ENCODE measurements at regions not wholly inside any gene's neighbourhood (a gene's known extent, or its start where the extent isn't known, plus 50 kb on each side); places are given as distances from the start of the nearest gene placed in this dataset.
A peak's percentile ranks its signal among the peaks of the same experiment; 100 is the strongest.

GRCh38 chr6:148064406-148065134 is 278.1 kb upstream of the SASH1 start:
- no peak for FAIRE-seq
- Histone ChIP-seq H3K9me3 (ENCODE audit: control insufficient read depth in 2 of 3, insufficient read depth in 1 of 3, low read length in 3 of 3) (peaks cover 0 to 5% (median 0%) of the 10 kb centered on the region in 3 donors), H3K4me3 (ENCODE audit: low read length in 3 of 3) (no peak overlapping the region), H3K27ac (ENCODE audit: low read depth in 2 of 2, low read length in 2 of 2) (no peak overlapping the region), H3K36me3 (ENCODE audit: control insufficient read depth in 2 of 3, insufficient read depth in 3 of 3, low read length in 3 of 3) (no peaks in the 10 kb centered on the region), H3K27me3 (ENCODE audit: control insufficient read depth, insufficient read depth, low read length) (no peaks in the 10 kb centered on the region), H3K4me1 (ENCODE audit: control insufficient read depth in 2 of 3, insufficient read depth in 2 of 3, low read depth in 1 of 3, low read length in 3 of 3) (no peaks in the 10 kb centered on the region), H3K9ac (ENCODE audit: low read length in 3 of 3) (no peak overlapping the region)
- intact Hi-C loops (cut with DNase I): no loop called here
- DNase-seq: peak; percentile 12 to 57 (median 34)
- no peak for TF ChIP-seq CTCF (IDR thresholded peaks at IDR 0.05; ENCODE audit: borderline replicate concordance, extremely low read depth, insufficient read depth)

- DNase-seq: peak in 1 of 5 donors; percentile 33
- no peak for TF ChIP-seq CTCF (IDR thresholded peaks at IDR 0.05; ENCODE audit: borderline replicate concordance, extremely low read depth, insufficient read depth)
- intact Hi-C loops (cut with DNase I): no loop called here
- Histone ChIP-seq H3K27ac (ENCODE audit: low read depth in 2 of 2, low read length in 2 of 2) (no peak overlapping the region), H3K4me3 (ENCODE audit: low read length in 3 of 3) (no peak overlapping the region), H3K9me3 (ENCODE audit: control insufficient read depth in 2 of 3, insufficient read depth in 1 of 3, low read length in 3 of 3) (peaks cover 0 to 5% (median 0%) of the 10 kb centered on the region in 3 donors), H3K4me1 (ENCODE audit: control insufficient read depth in 2 of 3, insufficient read depth in 2 of 3, low read depth in 1 of 3, low read length in 3 of 3) (no peaks in the 10 kb centered on the region), H3K36me3 (ENCODE audit: control insufficient read depth in 2 of 3, insufficient read depth in 3 of 3, low read length in 3 of 3) (no peaks in the 10 kb centered on the region), H3K9ac (ENCODE audit: low read length in 3 of 3) (no peak overlapping the region), H3K27me3 (ENCODE audit: control insufficient read depth, insufficient read depth, low read length) (no peaks in the 10 kb centered on the region)
- no peak for FAIRE-seq
Measured at GRCh38 chr6:148068437-148069061, 274.1 kb upstream of the SASH1 start.

- intact Hi-C loops (cut with DNase I): no loop called here
- no peaks in the 10 kb centered on the region for H3K27me3 ChIP-seq (ENCODE audit: control insufficient read depth, insufficient read depth, low read length)
- H3K27ac ChIP-seq (ENCODE audit: low read depth in 2 of 2, low read length in 2 of 2): no peak overlapping the region
- DNase-seq (no peak), FAIRE-seq (no peak)
- H3K9ac ChIP-seq (ENCODE audit: low read length in 3 of 3): no peak overlapping the region
- H3K9me3 ChIP-seq (ENCODE audit: control insufficient read depth in 2 of 3, insufficient read depth in 1 of 3, low read length in 3 of 3): peaks cover 0 to 5% (median 0%) of the 10 kb centered on the region in 3 donors
- TF ChIP-seq CTCF (IDR thresholded peaks at IDR 0.05; ENCODE audit: borderline replicate concordance, extremely low read depth, insufficient read depth): no peak
- H3K36me3 ChIP-seq (ENCODE audit: control insufficient read depth in 2 of 3, insufficient read depth in 3 of 3, low read length in 3 of 3): no peaks in the 10 kb centered on the region
- no peaks in the 10 kb centered on the region for H3K4me1 ChIP-seq (ENCODE audit: control insufficient read depth in 2 of 3, insufficient read depth in 2 of 3, low read depth in 1 of 3, low read length in 3 of 3)
- no peak overlapping the region for H3K4me3 ChIP-seq (ENCODE audit: low read length in 3 of 3)
Measured at GRCh38 chr6:148069256-148069655, 273.4 kb upstream of the SASH1 start.

All from kidney (tissue), 13 donors.